ENCODE measurements at regions not wholly inside any gene's neighbourhood (a gene's known extent, or its start where the extent isn't known, plus 50 kb on each side); places are given as distances from the start of the nearest gene placed in this dataset.
"Not testable (repeated sequence)": the region's sequence is repeated elsewhere in the genome, so short reads cannot be mapped to it uniquely, and the experiment has no call there.

DNA sequence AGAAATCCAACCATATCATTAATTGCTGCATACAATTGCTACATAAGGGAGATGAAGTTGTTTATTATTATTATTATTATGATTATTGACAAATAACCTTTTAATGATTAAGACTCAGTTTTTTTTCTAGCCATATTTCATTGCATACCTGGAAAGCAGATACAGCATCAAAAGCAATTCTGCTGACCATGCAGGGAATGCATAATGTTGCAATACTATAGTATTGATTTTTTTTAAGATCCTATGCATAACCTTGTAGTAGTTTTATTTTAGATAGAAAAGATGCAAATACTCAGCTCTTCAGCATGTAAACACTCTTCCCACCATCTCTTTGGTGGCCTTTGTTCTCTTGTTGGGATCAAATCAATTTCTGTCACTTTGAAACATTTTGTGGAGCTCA, 300.9 kb upstream of the MAP3K7 start:
- Mint-ChIP-seq H3K27ac (no peak overlapping the region), H3K27me3 (ENCODE audit: low read depth) (peaks cover 14% of the 10 kb centered on the region), H3K9me3 (peaks cover 16% of the 10 kb centered on the region), H3K4me1 (peaks cover 8% of the 10 kb centered on the region), H3K36me3 (peaks cover 10% of the 10 kb centered on the region), H3K4me3 (no peak overlapping the region)
- no peak for TF ChIP-seq CTCF (IDR thresholded peaks at IDR 0.05; ENCODE audit: unreplicated experiment)
- DNase-seq (ENCODE audit: low spot score in 2 of 2, unreplicated experiment in 2 of 2), result no peak

DNA sequence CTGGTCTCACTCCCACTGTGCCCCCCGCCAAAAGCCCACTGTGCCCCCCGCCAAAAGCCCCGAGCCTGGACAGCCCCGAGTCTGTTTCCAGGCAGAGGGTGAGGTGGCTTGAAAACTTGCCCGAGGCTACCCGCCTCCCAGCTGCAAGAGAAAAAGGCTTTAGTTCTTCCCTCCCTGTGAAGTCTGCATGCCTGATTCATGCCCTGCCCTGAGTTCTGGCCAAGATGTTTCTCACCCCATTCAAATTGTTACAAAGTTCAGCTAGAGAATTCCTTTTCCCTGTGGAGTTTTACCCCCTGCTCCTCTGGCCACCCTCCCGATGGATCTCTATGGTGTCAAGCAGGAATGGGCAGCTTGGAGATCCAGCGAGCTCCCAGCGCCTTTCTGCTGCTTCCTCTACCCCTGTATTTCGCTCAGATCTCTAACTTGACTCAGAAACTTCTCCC, 298.8 kb upstream of the MAP3K7 start:
- Mint-ChIP-seq H3K27me3 (ENCODE audit: low read depth) (peaks cover 9% of the 10 kb centered on the region), H3K27ac (peak overlapping the region; percentile 30), H3K9me3 (peaks cover 35% of the 10 kb centered on the region), H3K4me1 (peaks cover 3% of the 10 kb centered on the region), H3K4me3 (no peak overlapping the region), H3K36me3 (peaks cover 15% of the 10 kb centered on the region)
- no peak for TF ChIP-seq CTCF (IDR thresholded peaks at IDR 0.05; ENCODE audit: unreplicated experiment)
- DNase-seq (ENCODE audit: low spot score in 2 of 2, unreplicated experiment in 2 of 2), result no peak

GRCh38 chr6:90885137-90885536, 298.3 kb upstream of the MAP3K7 start:
- not testable (repeated sequence) for H3K27ac Mint-ChIP-seq; H3K4me3 Mint-ChIP-seq; H3K4me1 Mint-ChIP-seq; DNase-seq (ENCODE audit: low spot score in 2 of 2, unreplicated experiment in 2 of 2); H3K27me3 Mint-ChIP-seq (ENCODE audit: low read depth)
- Mint-ChIP-seq H3K36me3 (peaks cover 18% of the 10 kb centered on the region), H3K9me3 (peaks cover 38% of the 10 kb centered on the region)

- Mint-ChIP-seq H3K9me3 (peaks cover 35% of the 10 kb centered on the region), H3K27me3 (ENCODE audit: low read depth) (peaks cover 16% of the 10 kb centered on the region), H3K27ac (no peak overlapping the region), H3K4me1 (peaks cover 29% of the 10 kb centered on the region), H3K36me3 (peaks cover 7% of the 10 kb centered on the region), H3K4me3 (no peak overlapping the region)
- no peak for TF ChIP-seq CTCF (IDR thresholded peaks at IDR 0.05; ENCODE audit: unreplicated experiment)
- DNase-seq (ENCODE audit: low spot score in 2 of 2, unreplicated experiment in 2 of 2), result no peak
Measured at GRCh38 chr6:90877616-90878015, 290.7 kb upstream of the MAP3K7 start.

- no peaks in the 10 kb centered on the region for H3K36me3 Mint-ChIP-seq
- H3K4me1 Mint-ChIP-seq, result peaks cover 37% of the 10 kb centered on the region
- H3K27me3 Mint-ChIP-seq (ENCODE audit: low read depth), result peaks cover 31% of the 10 kb centered on the region
- H3K4me3 Mint-ChIP-seq, result no peak overlapping the region
- TF ChIP-seq CTCF (IDR thresholded peaks at IDR 0.05; ENCODE audit: unreplicated experiment), result no peak
- no peak for DNase-seq (ENCODE audit: low spot score in 2 of 2, unreplicated experiment in 2 of 2)
- H3K27ac Mint-ChIP-seq, result peak overlapping the region; percentile 2
- H3K9me3 Mint-ChIP-seq, result peaks cover 15% of the 10 kb centered on the region
Measured at GRCh38 chr6:90874931-90875330, 288.1 kb upstream of the MAP3K7 start.

DNA sequence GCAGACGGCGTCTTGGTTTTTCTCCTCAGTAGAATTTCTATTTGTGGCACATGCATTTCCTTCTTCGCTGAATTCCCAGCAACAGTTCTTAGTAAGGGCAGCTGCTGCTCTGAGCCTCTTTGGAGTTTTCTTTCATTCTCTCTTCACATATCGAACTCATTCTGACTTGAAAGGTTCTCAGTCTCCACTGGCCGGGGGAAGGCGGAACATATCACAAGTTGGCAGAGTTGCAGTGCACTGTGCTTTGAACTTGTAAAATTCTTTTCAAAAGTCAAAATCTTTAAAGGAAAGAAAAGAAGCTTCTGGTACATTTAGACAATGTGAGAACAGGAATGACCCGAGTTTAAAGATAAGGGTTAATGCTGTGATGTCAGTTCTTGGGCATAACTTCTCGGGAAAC, 286.1 kb upstream of the MAP3K7 start:
- H3K36me3 Mint-ChIP-seq, result no peaks in the 10 kb centered on the region
- no peak for TF ChIP-seq CTCF (IDR thresholded peaks at IDR 0.05; ENCODE audit: unreplicated experiment)

More for the DNA sequence above, 286.1 kb upstream of the MAP3K7 start:
- no peak for DNase-seq (ENCODE audit: low spot score in 2 of 2, unreplicated experiment in 2 of 2)
- Mint-ChIP-seq H3K4me3 (peak overlapping the region; percentile 21), H3K4me1 (peaks cover 40% of the 10 kb centered on the region), H3K27ac (peak overlapping the region; percentile 44), H3K9me3 (no peaks in the 10 kb centered on the region), H3K27me3 (ENCODE audit: low read depth) (peaks cover 36% of the 10 kb centered on the region)
